ENCODE measurements at regions not wholly inside any gene's neighbourhood (a gene's known extent, or its start where the extent isn't known, plus 50 kb on each side); places are given as distances from the start of the nearest gene placed in this dataset.

DNA sequence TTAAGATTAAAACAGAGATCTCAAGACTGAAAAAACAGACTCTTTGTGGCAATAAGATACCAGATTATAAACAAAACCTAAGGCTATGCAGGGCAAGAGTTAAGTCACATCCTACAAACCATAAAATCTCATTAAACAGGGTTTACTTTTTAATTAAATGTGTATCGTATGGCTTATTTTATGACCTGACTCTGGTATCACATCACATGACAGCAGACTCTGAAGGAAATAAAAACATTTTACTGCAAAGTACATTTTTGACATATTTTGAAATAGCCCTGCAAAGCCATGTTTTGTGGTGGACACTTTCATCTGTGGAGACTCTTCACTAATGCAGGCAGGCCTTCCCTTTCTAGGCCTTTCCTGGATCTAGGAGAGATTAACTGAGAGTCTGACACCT is 327.6 kb upstream of the CLEC14A start:
- dilution Hi-C loops (cut with HindIII; ENCODE audit: low sequenced_read_pairs, unreplicated experiment) (no loop called here), intact Hi-C loops (cut with micrococcal nuclease) (no loop called here), in situ Hi-C loops (cut with MboI; ENCODE audit: low sequenced_read_pairs) (no loop called here)
- Histone ChIP-seq H3K9me3 (ENCODE audit: control insufficient read depth, insufficient read depth, low read length) (no peaks in the 10 kb centered on the region), H3K23ac (ENCODE audit: low read depth, low read length) (no peak overlapping the region), H3K4me2 (ENCODE audit: low read depth, low read length) (no peak overlapping the region), H3K14ac (replicated peaks; ENCODE audit: low read depth, low read length) (no peak overlapping the region), H3K9me1 (ENCODE audit: insufficient read depth, low read length) (no peaks in the 10 kb centered on the region), H4K8ac (ENCODE audit: low read depth in 2 of 2, low read length in 2 of 2) (no peak overlapping the region), H3K27ac (ENCODE audit: insufficient read depth, low read length) (no peak overlapping the region), H2AK9ac (replicated peaks; ENCODE audit: low read depth, low read length, poor library complexity) (no peak overlapping the region), H2BK120ac (ENCODE audit: low read depth, low read length) (no peak overlapping the region), H2BK15ac (ENCODE audit: low read depth, low read length) (no peak overlapping the region), H2BK5ac (ENCODE audit: low read depth, low read length, poor library complexity, severe bottlenecking) (no peak overlapping the region), H4K20me1 (ENCODE audit: insufficient read depth, low read length) (no peaks in the 10 kb centered on the region), H2AK5ac (ENCODE audit: low read depth, low read length) (no peak overlapping the region), H2BK20ac (ENCODE audit: low read depth, low read length) (no peak overlapping the region), H3K36me3 (ENCODE audit: control insufficient read depth, insufficient read depth, low read length) (no peaks in the 10 kb centered on the region), H3K4ac (ENCODE audit: low read depth, low read length) (no peak overlapping the region), H3K27me3 (ENCODE audit: control insufficient read depth, insufficient read depth, low read length) (no peaks in the 10 kb centered on the region), H3K79me1 (ENCODE audit: low read depth in 1 of 2, low read length in 2 of 2) (no peaks in the 10 kb centered on the region), H3K4me1 (ENCODE audit: control insufficient read depth, insufficient read depth, low read length) (no peaks in the 10 kb centered on the region), H4K91ac (ENCODE audit: insufficient read depth, low read depth, low read length) (no peak overlapping the region), H2AFZ (replicated peaks; ENCODE audit: low read length, poor library complexity) (no peak overlapping the region), H4K5ac (ENCODE audit: low read depth, low read length) (no peak overlapping the region), H3K56ac (ENCODE audit: extremely low read depth, insufficient read depth, low read length) (no peak overlapping the region), H3K9ac (ENCODE audit: low read depth, low read length) (no peak overlapping the region), H3K4me3 (ENCODE audit: insufficient read depth, low read depth, low read length) (no peak overlapping the region), H3K18ac (ENCODE audit: low read depth, low read length) (no peak overlapping the region)
- WGBS, 2 experiments (ENCODE audit: extremely low coverage in 2 of 2, insufficient read length in 1 of 2): no CpG with 5 or more reads among the region's 1 CpG
- DNase-seq (no peak), ATAC-seq (ENCODE audit: low read depth) (no peak)
- POLR2A ChIA-PET (ENCODE audit: unreplicated experiment): interaction anchor here (0.8 kb wide), 1 partner anchor 15 kb away, joined by 3 read pairs; no protein-coding TSS in a partner anchor
- no TSS peak for BruUV-seq (replicated peaks)
- TF ChIP-seq MAZ (IDR thresholded peaks at IDR 0.05; ENCODE audit: borderline replicate concordance, low read depth, low read length) (no peak), NFE2L2 (IDR thresholded peaks at IDR 0.05; ENCODE audit: low read depth, low read length) (no peak), RCOR1 (IDR thresholded peaks at IDR 0.05; ENCODE audit: insufficient replicate concordance, low read length) (no peak), RAD21 (IDR thresholded peaks at IDR 0.05; ENCODE audit: low read length) (no peak)
- TF ChIP-seq, protein P1, sequence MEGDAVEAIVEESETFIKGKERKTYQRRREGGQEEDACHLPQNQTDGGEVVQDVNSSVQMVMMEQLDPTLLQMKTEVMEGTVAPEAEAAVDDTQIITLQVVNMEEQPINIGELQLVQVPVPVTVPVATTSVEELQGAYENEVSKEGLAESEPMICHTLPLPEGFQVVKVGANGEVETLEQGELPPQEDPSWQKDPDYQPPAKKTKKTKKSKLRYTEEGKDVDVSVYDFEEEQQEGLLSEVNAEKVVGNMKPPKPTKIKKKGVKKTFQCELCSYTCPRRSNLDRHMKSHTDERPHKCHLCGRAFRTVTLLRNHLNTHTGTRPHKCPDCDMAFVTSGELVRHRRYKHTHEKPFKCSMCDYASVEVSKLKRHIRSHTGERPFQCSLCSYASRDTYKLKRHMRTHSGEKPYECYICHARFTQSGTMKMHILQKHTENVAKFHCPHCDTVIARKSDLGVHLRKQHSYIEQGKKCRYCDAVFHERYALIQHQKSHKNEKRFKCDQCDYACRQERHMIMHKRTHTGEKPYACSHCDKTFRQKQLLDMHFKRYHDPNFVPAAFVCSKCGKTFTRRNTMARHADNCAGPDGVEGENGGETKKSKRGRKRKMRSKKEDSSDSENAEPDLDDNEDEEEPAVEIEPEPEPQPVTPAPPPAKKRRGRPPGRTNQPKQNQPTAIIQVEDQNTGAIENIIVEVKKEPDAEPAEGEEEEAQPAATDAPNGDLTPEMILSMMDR (conservative IDR thresholded peaks at IDR 0.05; ENCODE audit: low read depth, low read length): no peak
- TF ChIP-seq, protein P2, sequence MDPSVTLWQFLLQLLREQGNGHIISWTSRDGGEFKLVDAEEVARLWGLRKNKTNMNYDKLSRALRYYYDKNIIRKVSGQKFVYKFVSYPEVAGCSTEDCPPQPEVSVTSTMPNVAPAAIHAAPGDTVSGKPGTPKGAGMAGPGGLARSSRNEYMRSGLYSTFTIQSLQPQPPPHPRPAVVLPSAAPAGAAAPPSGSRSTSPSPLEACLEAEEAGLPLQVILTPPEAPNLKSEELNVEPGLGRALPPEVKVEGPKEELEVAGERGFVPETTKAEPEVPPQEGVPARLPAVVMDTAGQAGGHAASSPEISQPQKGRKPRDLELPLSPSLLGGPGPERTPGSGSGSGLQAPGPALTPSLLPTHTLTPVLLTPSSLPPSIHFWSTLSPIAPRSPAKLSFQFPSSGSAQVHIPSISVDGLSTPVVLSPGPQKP (IDR thresholded peaks at IDR 0.05; ENCODE audit: borderline replicate concordance, low read depth, low read length): no peak
- CTCF ChIA-PET: no interaction called here
